ENCODE measurements at regions not wholly inside any gene's neighbourhood (a gene's known extent, or its start where the extent isn't known, plus 50 kb on each side); places are given as distances from the start of the nearest gene placed in this dataset.

- no peak for TF ChIP-seq EZH2 (IDR thresholded peaks at IDR 0.05; ENCODE audit: borderline replicate concordance, low read length)
- TF ChIP-seq CTCF (conservative IDR thresholded peaks at IDR 0.05 in 1 of 2, IDR thresholded peaks at IDR 0.05 in 1 of 2; ENCODE audit: extremely low read depth in 1 of 2, insufficient read depth in 1 of 2, low read depth in 1 of 2, low read length in 2 of 2): no peak
Measured at GRCh38 chr4:173829565-173829964, 299.5 kb upstream of the HAND2 start.

All from mammary epithelial cell (primary cell).